GM21619 (cell line): ENCODE measurements at regions not wholly inside any gene's neighbourhood (a gene's known extent, or its start where the extent isn't known, plus 50 kb on each side); places are given as distances from the start of the nearest gene placed in this dataset.

ENCODE experiments used
- ATAC-seq: cut with Tn5 transposase; IDR thresholded peaks from one replicate; pipeline ENCODE4 v1.9.1; 2021; ENCODE audit not compliant: unreplicated experiment

GRCh38 chr10:33754052-33754451, 419.6 kb upstream of the NRP1 start:
- ATAC-seq: no peak

DNA sequence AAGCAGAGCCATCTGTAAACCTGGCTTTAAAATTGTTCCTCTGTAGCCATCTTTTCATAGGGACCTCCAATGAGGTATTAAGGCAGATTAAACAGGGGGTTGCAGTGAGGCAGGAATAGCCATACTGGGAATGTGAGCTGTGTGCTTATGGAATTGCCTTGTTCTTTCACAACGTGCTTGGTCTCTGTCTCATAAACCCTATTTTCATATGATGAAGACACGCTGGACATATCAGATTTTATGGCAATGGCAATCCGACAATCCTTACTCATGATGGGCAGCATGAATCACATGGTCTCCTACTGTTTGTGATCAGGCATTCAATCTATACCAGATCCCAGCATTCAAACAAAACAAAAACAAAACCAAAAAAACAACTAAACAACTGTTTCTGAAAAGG, 418.9 kb upstream of the NRP1 start:
- ATAC-seq: no peak

DNA sequence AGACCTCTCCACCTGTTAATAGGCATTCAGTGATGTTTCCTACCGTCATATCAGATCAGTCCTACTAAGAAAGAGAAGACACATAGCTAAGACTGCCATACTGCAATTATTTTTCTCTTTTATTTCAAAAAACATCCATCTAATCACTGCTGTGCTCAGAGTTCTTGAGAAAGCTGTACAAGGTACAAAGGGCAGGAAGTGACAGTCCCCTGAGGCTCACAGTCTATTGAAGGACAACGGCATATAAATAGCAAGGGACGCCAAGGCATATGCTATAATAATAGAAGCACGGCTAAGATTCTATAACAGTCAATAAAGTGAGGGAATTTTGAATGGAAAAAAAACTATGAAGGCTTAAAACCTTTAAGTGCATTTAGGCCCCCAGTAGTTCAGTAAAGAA, 415.3 kb upstream of the NRP1 start:
- no peak for ATAC-seq

GRCh38 chr10:33749067-33749735, 414.7 kb upstream of the NRP1 start:
- ATAC-seq: no peak

DNA sequence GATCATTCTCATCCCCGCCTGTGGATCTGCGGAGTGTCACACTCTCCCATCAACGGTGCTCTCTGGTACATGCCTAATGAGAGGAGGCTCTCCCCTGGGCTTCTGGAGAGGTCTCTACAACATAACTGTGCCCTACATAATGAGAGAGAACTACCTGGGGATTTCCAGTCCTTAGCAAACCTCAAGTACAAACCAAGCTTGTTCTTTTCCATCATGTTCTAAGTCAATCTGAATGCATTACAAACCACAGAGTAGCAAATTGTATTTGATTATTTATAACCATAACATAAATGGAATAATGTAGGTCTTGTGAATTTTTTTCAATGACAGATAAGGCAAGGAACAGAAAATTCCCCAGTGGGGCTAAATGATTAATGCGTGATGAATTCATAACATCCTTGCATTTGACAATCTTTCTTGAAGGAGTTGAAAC, 412.4 kb upstream of the NRP1 start:
- ATAC-seq: no peak

- no peak for ATAC-seq
Measured at GRCh38 chr10:33746186-33746585, 411.7 kb upstream of the NRP1 start.

DNA sequence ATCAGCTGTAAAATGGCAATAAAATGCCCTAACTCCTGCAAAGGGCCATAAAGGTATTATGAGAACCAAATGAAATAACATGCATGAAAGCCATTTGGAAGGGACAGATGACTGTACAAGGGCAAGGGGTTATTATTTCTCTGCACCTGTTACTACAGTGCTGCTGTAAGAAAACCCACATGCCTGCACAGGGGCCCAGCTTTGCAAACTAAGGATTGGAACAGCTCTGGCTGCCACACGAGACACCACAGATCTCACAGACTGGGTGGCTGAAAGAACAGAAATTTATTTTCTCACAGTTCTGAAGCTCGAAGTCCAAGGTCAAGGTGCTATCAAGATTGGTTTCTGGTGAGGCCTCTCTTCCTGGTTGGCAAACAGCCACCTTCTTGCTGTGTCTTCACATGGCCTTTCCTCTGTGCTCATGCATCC, 409.0 kb upstream of the NRP1 start:
- no peak for ATAC-seq

- ATAC-seq: no peak
Measured at GRCh38 chr10:33739031-33739430, 404.6 kb upstream of the NRP1 start.

GRCh38 chr10:33735464-33735923, 401.0 kb upstream of the NRP1 start:
- no peak for ATAC-seq

- no peak for ATAC-seq
Measured at GRCh38 chr10:33734393-33735155, 400.1 kb upstream of the NRP1 start.

- no peak for ATAC-seq
Measured at GRCh38 chr10:33733058-33733457, 398.6 kb upstream of the NRP1 start.

DNA sequence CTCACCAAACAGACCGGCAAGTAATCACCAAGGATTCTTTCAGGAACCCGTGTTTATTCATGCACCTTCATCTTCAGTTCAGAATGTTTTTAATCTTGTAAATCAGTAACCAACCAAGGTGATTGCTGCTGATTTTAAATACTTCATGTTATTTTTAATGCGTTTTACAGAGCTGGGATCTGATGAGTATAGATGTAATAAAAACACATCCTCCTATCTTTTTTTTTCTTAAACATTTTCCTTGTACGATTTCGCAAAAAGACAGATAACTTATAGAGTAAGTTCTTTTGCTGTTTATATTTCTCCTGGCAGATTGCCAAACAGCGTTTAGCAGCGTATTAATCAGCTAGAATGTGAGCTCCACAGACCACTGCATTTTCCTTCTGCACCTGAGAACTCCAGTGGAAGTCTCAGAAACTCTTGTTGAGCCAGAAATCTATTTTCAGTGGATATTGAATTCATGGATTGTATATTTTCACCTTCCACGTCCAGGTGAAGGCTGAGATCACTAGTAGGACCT, 397.8 kb upstream of the NRP1 start:
- ATAC-seq: no peak

DNA sequence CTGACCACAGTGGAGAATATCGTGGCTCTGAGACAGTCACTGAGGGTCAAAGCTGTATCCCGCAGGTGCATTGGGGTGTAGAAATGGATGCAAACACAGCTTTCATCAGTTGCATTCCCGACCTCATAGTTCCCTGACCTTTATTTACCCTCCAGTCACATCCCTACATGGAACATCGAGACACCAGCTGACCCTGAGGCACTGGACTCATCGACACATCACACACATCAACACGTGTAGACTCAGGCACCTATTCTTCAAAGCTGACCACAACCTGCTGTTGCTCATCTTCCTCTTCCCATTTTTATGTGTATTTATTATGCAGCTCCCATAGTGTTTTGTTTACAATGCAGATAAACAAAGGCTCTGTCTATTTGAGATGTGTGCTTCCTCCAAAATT, 396.9 kb upstream of the NRP1 start:
- no peak for ATAC-seq

DNA sequence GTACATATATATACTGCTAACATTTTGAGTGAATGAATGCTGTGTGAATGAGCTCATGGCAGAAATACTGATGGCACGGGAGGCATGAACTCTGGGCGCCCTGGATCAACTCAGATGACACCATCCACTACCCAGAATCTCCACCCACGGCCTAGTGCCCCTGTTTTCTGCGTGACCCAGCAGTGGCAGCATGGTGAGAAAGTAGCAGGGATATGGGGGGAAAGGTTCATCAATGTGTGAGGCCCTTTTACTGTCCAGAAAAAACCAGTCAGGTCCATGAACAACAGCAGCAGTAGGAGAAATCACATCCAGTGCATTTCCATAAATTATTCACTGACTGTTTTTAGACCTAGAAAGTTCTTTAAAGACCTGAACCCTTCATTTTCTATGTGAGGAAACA, 391.0 kb upstream of the NRP1 start:
- no peak for ATAC-seq

DNA sequence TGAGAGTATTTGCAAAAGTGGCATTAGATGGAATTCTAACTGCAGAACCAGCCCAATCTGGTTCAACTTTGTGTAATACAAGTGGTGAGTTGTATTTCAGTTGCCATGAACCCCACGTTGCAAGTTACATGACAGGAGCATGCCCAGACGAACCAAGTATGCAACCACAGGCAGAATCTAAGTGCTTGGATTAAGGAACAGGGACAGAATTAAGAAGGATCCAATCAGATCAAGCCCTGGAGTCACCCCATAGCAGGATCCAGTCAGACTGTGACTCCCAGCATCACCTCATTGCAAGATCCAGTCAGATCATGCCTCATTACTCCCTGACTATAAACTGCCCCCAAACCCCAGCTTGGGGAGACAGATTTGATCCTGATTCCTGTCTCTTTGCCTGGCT, 388.7 kb upstream of the NRP1 start:
- ATAC-seq: no peak

GRCh38 chr10:33722067-33722466, 387.6 kb upstream of the NRP1 start:
- ATAC-seq: no peak

GRCh38 chr10:33721509-33721908, 387.0 kb upstream of the NRP1 start:
- no peak for ATAC-seq

DNA sequence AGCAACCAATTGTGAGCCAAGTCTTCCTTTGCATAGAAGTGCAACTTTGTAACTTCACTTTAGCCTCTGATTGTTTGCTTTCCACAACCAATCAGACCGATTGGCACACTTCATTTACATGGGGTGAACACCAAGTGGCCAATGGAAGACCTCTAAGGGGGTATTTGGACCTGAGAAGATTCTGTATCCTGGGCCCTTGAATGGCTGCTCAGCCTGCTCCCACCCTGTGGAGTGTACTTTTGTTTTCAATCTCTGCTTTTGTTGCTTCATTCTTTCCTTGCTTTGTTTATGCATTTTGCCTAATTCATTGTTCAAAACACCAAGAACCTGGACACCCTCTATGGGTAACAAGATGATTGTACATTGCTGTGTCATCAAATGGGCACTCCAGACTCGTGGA, 385.7 kb upstream of the NRP1 start:
- ATAC-seq: no peak

DNA sequence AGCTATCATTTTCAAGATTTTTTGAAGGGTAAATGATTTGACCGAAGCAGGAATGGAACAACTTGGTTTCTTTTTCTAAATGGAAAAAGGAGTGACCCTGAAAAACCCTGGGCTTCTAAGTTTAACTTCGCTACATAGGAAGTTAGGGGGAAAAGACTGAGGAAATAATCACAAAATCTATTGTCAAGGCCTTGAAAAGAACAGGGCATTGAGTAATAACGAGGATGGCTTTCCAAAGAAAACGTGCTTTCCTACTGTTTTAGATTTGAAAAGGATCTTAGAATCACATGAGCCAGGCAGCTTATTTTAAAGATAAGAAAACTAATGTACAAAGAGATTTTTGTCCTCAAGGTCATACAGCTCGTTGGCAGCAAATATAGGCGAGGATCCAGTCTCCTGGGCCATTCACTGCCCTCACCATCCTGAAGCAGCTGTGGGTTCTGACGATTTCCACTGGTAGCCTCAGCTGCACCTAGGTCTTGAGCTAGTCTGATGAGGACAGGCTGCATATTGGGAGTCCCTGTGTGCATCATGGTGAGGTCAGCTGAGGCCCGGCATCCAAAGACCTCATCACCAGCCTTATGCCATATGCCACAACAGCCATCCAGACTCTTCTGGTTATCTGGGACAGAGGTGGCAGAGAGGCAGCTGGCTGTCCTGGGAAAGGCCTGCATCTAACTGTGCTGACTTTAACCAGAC, 384.7 kb upstream of the NRP1 start:
- ATAC-seq: no peak

GRCh38 chr10:33716501-33717267, 382.2 kb upstream of the NRP1 start:
- ATAC-seq: no peak
